SU-DHL-6 (cell line): ENCODE measurements at regions not wholly inside any gene's neighbourhood (a gene's known extent, or its start where the extent isn't known, plus 50 kb on each side); places are given as distances from the start of the nearest gene placed in this dataset.

Source experiments
- EZH2phosphoT487 ChIP-seq: fragments of 200-600 bp; sonication (generic), shearing (Covaris generic); conservative IDR thresholded peaks from 2 replicates; pipeline ENCODE4 v1.6.1; 2018; ENCODE audit warnings: mild to moderate bottlenecking, antibody characterized with exemption, low read length, moderate library complexity, mixed read lengths
- TF ChIP-seq, protein P1 (sequence below): fragments of 200-600 bp; sonication (generic); IDR thresholded peaks from one replicate; pipeline ENCODE4 v1.5.1; 2017; ENCODE audit warnings: antibody characterized with exemption, mild to moderate bottlenecking, low read length, moderate library complexity; ENCODE audit not compliant: insufficient read depth, poor library complexity, severe bottlenecking

DNA sequence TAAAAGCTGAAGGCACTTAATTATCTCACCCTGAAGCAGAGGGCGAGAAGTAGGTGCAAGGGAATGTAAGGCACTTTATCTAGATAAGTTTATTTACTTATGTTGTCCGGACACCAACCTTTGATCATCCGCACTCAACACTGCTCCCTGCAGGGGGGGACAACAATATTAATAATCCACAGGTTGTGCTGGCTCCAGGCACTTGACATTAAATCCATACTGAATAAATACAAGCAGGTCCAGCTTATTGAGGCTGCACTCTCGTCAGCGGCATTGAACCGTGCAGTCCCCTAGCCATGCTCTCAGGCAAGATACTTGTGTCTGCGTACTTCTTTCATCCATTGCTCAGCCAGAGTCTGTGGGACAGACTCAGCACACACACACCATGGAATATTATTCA is 374.5 kb upstream of the NBEA start:
- TF ChIP-seq, protein P1, sequence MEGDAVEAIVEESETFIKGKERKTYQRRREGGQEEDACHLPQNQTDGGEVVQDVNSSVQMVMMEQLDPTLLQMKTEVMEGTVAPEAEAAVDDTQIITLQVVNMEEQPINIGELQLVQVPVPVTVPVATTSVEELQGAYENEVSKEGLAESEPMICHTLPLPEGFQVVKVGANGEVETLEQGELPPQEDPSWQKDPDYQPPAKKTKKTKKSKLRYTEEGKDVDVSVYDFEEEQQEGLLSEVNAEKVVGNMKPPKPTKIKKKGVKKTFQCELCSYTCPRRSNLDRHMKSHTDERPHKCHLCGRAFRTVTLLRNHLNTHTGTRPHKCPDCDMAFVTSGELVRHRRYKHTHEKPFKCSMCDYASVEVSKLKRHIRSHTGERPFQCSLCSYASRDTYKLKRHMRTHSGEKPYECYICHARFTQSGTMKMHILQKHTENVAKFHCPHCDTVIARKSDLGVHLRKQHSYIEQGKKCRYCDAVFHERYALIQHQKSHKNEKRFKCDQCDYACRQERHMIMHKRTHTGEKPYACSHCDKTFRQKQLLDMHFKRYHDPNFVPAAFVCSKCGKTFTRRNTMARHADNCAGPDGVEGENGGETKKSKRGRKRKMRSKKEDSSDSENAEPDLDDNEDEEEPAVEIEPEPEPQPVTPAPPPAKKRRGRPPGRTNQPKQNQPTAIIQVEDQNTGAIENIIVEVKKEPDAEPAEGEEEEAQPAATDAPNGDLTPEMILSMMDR, result no peak
- no peak for TF ChIP-seq EZH2phosphoT487
